SK-N-MC (cell line): ENCODE measurements at regions not wholly inside any gene's neighbourhood (a gene's known extent, or its start where the extent isn't known, plus 50 kb on each side); places are given as distances from the start of the nearest gene placed in this dataset.

Experiments used
- EZH2 ChIP-seq: fragments of 200-600 bp; sonication (generic); IDR thresholded peaks from one replicate; pipeline ENCODE4 v1.6.1; 2017; ENCODE audit warnings: antibody characterized with exemption
- FOXP2 ChIP-seq: optimal IDR thresholded peaks from 2 replicates; pipeline ENCODE3; 2011; ENCODE audit warnings: mild to moderate bottlenecking, moderate library complexity; ENCODE audit not compliant: insufficient read depth; ENCODE audit errors: extremely low read length, control extremely low read depth
- POLR2AphosphoS5 ChIP-seq: IDR thresholded peaks from 2 replicates; pipeline ENCODE4 v1.6.1; 2012; ENCODE audit warnings: mild to moderate bottlenecking, low read depth, low read length, borderline replicate concordance

DNA sequence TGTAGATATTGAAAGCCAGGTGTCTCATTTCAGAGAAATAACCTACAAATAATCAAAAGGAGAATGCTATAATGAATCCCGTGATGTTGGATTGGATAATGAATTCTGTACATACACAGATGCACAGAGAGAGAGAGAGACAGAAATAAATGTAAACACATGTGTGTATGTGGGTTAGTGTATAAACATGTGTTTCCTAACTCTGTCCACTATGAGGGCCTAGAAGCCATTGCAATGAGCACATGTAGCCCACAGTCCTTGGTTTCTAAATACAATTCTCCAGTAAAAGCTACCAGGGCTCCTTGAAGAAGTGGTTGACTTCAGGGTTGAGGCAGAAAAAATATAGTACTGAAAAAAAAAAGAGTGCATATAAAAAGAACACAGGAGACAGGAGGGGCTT, 109.5 kb downstream of the INHBB start:
- TF ChIP-seq EZH2 (no peak), POLR2AphosphoS5 (no peak), FOXP2 (no peak)
